Vagina (tissue), 2 donors: ENCODE measurements at regions not wholly inside any gene's neighbourhood (a gene's known extent, or its start where the extent isn't known, plus 50 kb on each side); places are given as distances from the start of the nearest gene placed in this dataset.

Experiments
- DNase-seq, 2 donors: peaks; one replicate each; pipeline ENCODE4 v3.0.0-alpha.2; 2017; ENCODE audit errors: extremely low spot score in 2 of 2
- H3K27ac ChIP-seq: fragments of 200-600 bp; sonication (generic); one replicate; pipeline ENCODE4 v1.5.1; 2019
- H3K27me3 ChIP-seq: fragments of 200-600 bp; sonication (generic); one replicate; pipeline ENCODE4 v1.5.1; 2019
- H3K36me3 ChIP-seq, 2 donors: fragments of 200-600 bp; sonication (generic); one replicate each; pipeline ENCODE4 v1.5.1; 2017 to 2019
- H3K4me1 ChIP-seq: fragments of 200-600 bp; sonication (generic); one replicate; pipeline ENCODE4 v1.5.1; 2019
- H3K4me3 ChIP-seq, 2 donors: fragments of 200-600 bp; sonication (generic); 1 replicate in 1 of 2; 2 replicates in 1 of 2; pipeline ENCODE4 v1.5.1; 2016 to 2019
- H3K9me3 ChIP-seq: fragments of 200-600 bp; sonication (generic); one replicate; pipeline ENCODE4 v1.5.1; 2019
- POLR2A ChIP-seq, 2 donors: fragments of 450-650 bp; IDR thresholded peaks; one replicate each; pipeline ENCODE4 v1.6.1; 2017; ENCODE audit warnings: antibody characterized with exemption in 2 of 2, mild to moderate bottlenecking in 2 of 2, moderate library complexity in 2 of 2
- POLR2AphosphoS5 ChIP-seq, 2 donors: sonication (generic); formaldehyde crosslinking; IDR thresholded peaks; one replicate each; pipeline ENCODE4 v1.9.0; 2017; ENCODE audit warnings: antibody characterized with exemption in 2 of 2, mild to moderate bottlenecking in 2 of 2, low read depth in 1 of 2; ENCODE audit not compliant: insufficient read depth in 1 of 2
- intact Hi-C: fragments of 100-400 bp; cut with DNase I; formaldehyde crosslinking; loops from one replicate; pipeline ENCODE4 v1.15.1; 2023
- TF ChIP-seq, protein P1 (sequence below), 3 experiments: fragments of 450-650 bp in 2 of 3; fragments of 200-600 bp in 1 of 3; sonication (generic) in 1 of 3; IDR thresholded peaks; one replicate each; pipeline ENCODE4 v1.5.1; 2017 to 2019; ENCODE audit warnings: antibody characterized with exemption in 3 of 3, mild to moderate bottlenecking in 2 of 3, moderate library complexity in 2 of 3

- Histone ChIP-seq H3K4me1 (no peaks in the 10 kb centered on the region), H3K27ac (no peak overlapping the region), H3K36me3 (no peaks in the 10 kb centered on the region), H3K9me3 (no peaks in the 10 kb centered on the region), H3K27me3 (no peaks in the 10 kb centered on the region), H3K4me3 (no peak overlapping the region)
- no peak for DNase-seq
- intact Hi-C loops = no loop called here
- TF ChIP-seq POLR2AphosphoS5 (IDR thresholded peaks at IDR 0.05; ENCODE audit: insufficient read depth in 1 of 2, low read depth in 1 of 2) = no peak
- TF ChIP-seq, protein P1, sequence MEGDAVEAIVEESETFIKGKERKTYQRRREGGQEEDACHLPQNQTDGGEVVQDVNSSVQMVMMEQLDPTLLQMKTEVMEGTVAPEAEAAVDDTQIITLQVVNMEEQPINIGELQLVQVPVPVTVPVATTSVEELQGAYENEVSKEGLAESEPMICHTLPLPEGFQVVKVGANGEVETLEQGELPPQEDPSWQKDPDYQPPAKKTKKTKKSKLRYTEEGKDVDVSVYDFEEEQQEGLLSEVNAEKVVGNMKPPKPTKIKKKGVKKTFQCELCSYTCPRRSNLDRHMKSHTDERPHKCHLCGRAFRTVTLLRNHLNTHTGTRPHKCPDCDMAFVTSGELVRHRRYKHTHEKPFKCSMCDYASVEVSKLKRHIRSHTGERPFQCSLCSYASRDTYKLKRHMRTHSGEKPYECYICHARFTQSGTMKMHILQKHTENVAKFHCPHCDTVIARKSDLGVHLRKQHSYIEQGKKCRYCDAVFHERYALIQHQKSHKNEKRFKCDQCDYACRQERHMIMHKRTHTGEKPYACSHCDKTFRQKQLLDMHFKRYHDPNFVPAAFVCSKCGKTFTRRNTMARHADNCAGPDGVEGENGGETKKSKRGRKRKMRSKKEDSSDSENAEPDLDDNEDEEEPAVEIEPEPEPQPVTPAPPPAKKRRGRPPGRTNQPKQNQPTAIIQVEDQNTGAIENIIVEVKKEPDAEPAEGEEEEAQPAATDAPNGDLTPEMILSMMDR (IDR thresholded peaks at IDR 0.05) = no peak
- TF ChIP-seq POLR2A (IDR thresholded peaks at IDR 0.05) = no peak
Observed at GRCh38 chr2:100674666-100675065, 111.9 kb downstream of the PDCL3 start.

- Histone ChIP-seq H3K4me1 (no peaks in the 10 kb centered on the region), H3K27ac (no peak overlapping the region), H3K27me3 (no peaks in the 10 kb centered on the region), H3K9me3 (no peaks in the 10 kb centered on the region), H3K4me3 (no peak overlapping the region), H3K36me3 (no peaks in the 10 kb centered on the region)
- intact Hi-C loops = no loop called here
- TF ChIP-seq POLR2AphosphoS5 (IDR thresholded peaks at IDR 0.05; ENCODE audit: insufficient read depth in 1 of 2, low read depth in 1 of 2) (no peak), POLR2A (IDR thresholded peaks at IDR 0.05) (no peak)
- TF ChIP-seq, protein P1 (IDR thresholded peaks at IDR 0.05) = no peak
- DNase-seq = no peak
Observed at GRCh38 chr2:100675373-100675772, 112.6 kb downstream of the PDCL3 start.

DNA sequence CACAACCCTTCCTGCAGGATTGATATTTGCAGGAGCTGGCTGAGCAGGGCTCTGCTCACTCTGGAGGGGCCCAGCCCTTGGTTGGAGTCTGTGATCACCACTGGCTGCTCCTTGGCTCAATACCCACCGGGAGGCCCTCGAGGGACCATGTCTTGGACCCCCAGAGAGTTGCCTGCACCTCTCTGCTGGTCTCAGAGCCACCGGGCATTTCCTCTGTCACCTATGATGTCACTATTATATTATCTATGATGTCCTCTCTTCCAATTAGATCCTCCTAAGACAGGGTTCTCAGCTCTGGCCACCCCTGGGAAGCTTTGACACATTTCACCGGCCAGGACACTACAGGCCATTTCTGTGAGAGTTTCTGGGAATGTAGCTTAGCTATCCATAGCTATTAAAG, 113.1 kb downstream of the PDCL3 start:
- Histone ChIP-seq H3K36me3 (no peaks in the 10 kb centered on the region), H3K4me1 (no peaks in the 10 kb centered on the region), H3K4me3 (no peak overlapping the region), H3K27me3 (no peaks in the 10 kb centered on the region), H3K27ac (no peak overlapping the region), H3K9me3 (no peaks in the 10 kb centered on the region)
- DNase-seq = no peak
- intact Hi-C loops = no loop called here
- TF ChIP-seq, protein P1 (IDR thresholded peaks at IDR 0.05) = no peak
- TF ChIP-seq POLR2A (IDR thresholded peaks at IDR 0.05) = no peak
- TF ChIP-seq POLR2AphosphoS5 (IDR thresholded peaks at IDR 0.05; ENCODE audit: insufficient read depth in 1 of 2, low read depth in 1 of 2) = no peak

DNA sequence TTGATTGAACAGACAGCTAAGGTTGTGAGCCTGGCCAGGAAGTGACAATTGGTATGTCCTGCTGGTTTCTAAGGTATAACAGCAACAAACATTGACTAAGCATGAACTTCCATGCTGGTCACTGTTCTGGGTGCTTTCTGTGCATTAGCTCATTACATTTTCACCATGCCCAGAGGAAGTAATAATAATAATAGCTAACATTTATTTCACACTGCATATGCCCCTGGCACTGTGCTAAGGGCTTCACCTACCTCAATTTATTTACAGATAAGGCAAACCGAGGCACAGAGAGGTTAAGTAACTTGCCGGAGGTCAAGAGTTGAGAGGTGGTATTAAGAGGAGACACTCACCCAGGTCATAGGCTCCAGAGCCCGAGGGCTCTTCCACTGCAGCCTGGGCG, 113.6 kb downstream of the PDCL3 start:
- Histone ChIP-seq H3K4me1 (no peaks in the 10 kb centered on the region), H3K27me3 (no peaks in the 10 kb centered on the region), H3K9me3 (no peaks in the 10 kb centered on the region), H3K36me3 (no peaks in the 10 kb centered on the region), H3K4me3 (no peak overlapping the region), H3K27ac (no peak overlapping the region)
- no peak for DNase-seq
- no peak for TF ChIP-seq POLR2A (IDR thresholded peaks at IDR 0.05)
- TF ChIP-seq POLR2AphosphoS5 (IDR thresholded peaks at IDR 0.05; ENCODE audit: insufficient read depth in 1 of 2, low read depth in 1 of 2) = no peak
- TF ChIP-seq, protein P1 (IDR thresholded peaks at IDR 0.05) = no peak
- intact Hi-C loops = no loop called here

DNA sequence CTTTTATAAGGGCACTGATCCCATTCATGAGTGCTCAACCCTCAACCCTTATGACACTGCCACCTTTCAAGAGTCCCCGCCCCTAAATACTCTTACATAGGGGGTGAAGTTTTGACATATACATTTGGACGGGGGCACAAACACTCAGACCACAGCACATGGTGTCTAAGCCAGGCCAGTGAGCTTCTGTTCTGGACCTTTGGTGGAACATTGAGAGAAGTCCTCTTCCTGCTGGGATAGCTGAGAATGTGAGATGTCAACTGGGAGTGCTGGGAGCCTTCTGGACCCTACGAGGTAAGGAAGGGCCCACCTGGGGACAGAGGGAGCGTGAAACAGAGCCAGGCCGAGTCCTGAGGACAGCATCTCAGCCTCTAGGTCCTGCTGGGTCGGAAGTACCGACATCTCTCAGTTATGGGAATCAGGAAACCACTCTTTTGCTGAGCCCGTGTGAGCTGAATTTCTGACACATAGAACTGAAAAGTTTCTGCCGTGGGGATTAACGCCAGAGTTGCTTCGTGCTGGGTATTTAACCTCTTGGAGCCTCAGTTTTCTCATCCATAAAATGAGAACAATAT, 114.9 kb downstream of the PDCL3 start:
- DNase-seq = no peak
- Histone ChIP-seq H3K27me3 (no peaks in the 10 kb centered on the region), H3K9me3 (no peaks in the 10 kb centered on the region), H3K4me1 (no peaks in the 10 kb centered on the region), H3K4me3 (no peak overlapping the region), H3K36me3 (no peaks in the 10 kb centered on the region), H3K27ac (no peak overlapping the region)
- TF ChIP-seq POLR2AphosphoS5 (IDR thresholded peaks at IDR 0.05; ENCODE audit: insufficient read depth in 1 of 2, low read depth in 1 of 2) (no peak), POLR2A (IDR thresholded peaks at IDR 0.05) (no peak)
- TF ChIP-seq, protein P1 (IDR thresholded peaks at IDR 0.05) = no peak
- intact Hi-C loops = no loop called here
